ENCODE measurements at regions not wholly inside any gene's neighbourhood (a gene's known extent, or its start where the extent isn't known, plus 50 kb on each side); places are given as distances from the start of the nearest gene placed in this dataset.

DNA sequence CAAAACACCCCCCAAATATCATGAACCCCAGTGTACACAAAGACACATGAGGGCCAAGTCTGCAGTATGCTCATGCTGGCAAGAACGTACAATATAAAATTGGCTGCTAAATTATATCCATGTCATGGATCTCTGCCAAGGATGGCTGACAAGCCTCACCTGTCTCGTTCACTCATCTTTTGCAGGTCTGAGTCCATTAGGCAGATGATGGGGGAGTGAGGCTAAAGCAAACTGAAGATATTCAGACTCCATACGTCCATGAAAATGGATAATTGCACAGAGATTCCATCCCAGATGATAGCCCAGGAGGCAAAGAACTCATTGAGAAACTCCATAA, 122.3 kb upstream of the PTPRG start:
- TF ChIP-seq CTCF (conservative IDR thresholded peaks at IDR 0.05; ENCODE audit: low read depth in 2 of 2) = no peak
- TF ChIP-seq EZH2phosphoT487 (IDR thresholded peaks at IDR 0.05; ENCODE audit: unreplicated experiment) = no peak
- no peak for TF ChIP-seq POLR2AphosphoS5 (IDR thresholded peaks at IDR 0.05; ENCODE audit: low read depth)
- no peak for TF ChIP-seq EZH2 (IDR thresholded peaks at IDR 0.05; ENCODE audit: low read depth, unreplicated experiment)
